ENCODE measurements at regions not wholly inside any gene's neighbourhood (a gene's known extent, or its start where the extent isn't known, plus 50 kb on each side); places are given as distances from the start of the nearest gene placed in this dataset.

- TF ChIP-seq, protein P1, sequence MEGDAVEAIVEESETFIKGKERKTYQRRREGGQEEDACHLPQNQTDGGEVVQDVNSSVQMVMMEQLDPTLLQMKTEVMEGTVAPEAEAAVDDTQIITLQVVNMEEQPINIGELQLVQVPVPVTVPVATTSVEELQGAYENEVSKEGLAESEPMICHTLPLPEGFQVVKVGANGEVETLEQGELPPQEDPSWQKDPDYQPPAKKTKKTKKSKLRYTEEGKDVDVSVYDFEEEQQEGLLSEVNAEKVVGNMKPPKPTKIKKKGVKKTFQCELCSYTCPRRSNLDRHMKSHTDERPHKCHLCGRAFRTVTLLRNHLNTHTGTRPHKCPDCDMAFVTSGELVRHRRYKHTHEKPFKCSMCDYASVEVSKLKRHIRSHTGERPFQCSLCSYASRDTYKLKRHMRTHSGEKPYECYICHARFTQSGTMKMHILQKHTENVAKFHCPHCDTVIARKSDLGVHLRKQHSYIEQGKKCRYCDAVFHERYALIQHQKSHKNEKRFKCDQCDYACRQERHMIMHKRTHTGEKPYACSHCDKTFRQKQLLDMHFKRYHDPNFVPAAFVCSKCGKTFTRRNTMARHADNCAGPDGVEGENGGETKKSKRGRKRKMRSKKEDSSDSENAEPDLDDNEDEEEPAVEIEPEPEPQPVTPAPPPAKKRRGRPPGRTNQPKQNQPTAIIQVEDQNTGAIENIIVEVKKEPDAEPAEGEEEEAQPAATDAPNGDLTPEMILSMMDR (IDR thresholded peaks at IDR 0.05): no peak
- no peak for TF ChIP-seq POLR2A (IDR thresholded peaks at IDR 0.05)
Observed at GRCh38 chr13:111469450-111469849, 149.0 kb downstream of the TEX29 start.

All from uterus (tissue), 2 donors.